HCT116 (cell line): ENCODE measurements at regions not wholly inside any gene's neighbourhood (a gene's known extent, or its start where the extent isn't known, plus 50 kb on each side); places are given as distances from the start of the nearest gene placed in this dataset.

ENCODE experiments used
- ATAC-seq: fragments of 200-7000 bp; cut with Tn5 transposase; 2 replicates; pipeline ENCODE4 v1.9.1; 2020; ENCODE audit warnings: mild to moderate bottlenecking, moderate library complexity
- BruUV-seq: library from RNA; stranded (reverse); fragments of 400-500 nt; replicated peaks from 2 replicates; lab custom pipeline; 2021; lab: Mats Ljungman, UMichigan
- CTCF ChIA-PET: fragments of 300-600 bp; sonication (Branson Sonifier 250); formaldehyde crosslinking; loops from one replicate; lab custom pipeline; 2021; ENCODE audit warnings: antibody characterized with exemption; lab: Charles Lee
- POLR2A ChIA-PET: fragments of 300-600, 350-600 bp; sonication (Branson Sonifier 250); formaldehyde crosslinking; loops from one replicate; lab custom pipeline; 2021; ENCODE audit warnings: antibody characterized with exemption; lab: Charles Lee
- RAD21 ChIA-PET, 2 experiments: fragments of 300-600 bp; sonication (Branson Sonifier 250); formaldehyde crosslinking; loops; one replicate each; lab custom pipeline; 2023; ENCODE audit warnings: low total read pairs in 2 of 2; ENCODE audit not compliant: uncharacterized antibody in 2 of 2, unreplicated experiment in 2 of 2, low non-redundant PET in 1 of 2; lab: Charles Lee
- DNase-seq: peaks from one replicate; pipeline ENCODE4 v3.0.0-alpha.2; 2010; ENCODE audit warnings: low read depth, low spot score
- H2AFZ ChIP-seq: fragments of 200-600 bp; shearing (Covaris generic), sonication (generic); 2 replicates; pipeline ENCODE4 v1.6.1; 2017; ENCODE audit warnings: low read depth, mixed run types, mixed read lengths, antibody characterized with exemption, low read length; ENCODE audit not compliant: poor library complexity, severe bottlenecking
- H3K27ac ChIP-seq: 2 replicates; pipeline ENCODE4 v1.5.1; 2012; ENCODE audit warnings: low read depth, low read length
- H3K27me3 ChIP-seq: fragments of 200-600 bp; sonication (generic); 2 replicates; pipeline ENCODE4 v1.6.1; 2016; ENCODE audit warnings: mixed run types, low read length, mixed read lengths; ENCODE audit not compliant: insufficient read depth
- H3K36me3 ChIP-seq, 2 experiments: fragments of 200-500 bp in 1 of 2; fragments of 200-600 bp in 1 of 2; sonication (Bioruptor generic) in 1 of 2; sonication (generic) in 1 of 2; 2 replicates each; pipeline versions ENCODE4 v1.5.1 to v1.6.1; 2014 to 2016; ENCODE audit warnings: low read length in 2 of 2, inconsistent platforms in 1 of 2, mixed read lengths in 1 of 2, mixed run types in 1 of 2; ENCODE audit not compliant: insufficient read depth in 2 of 2, control insufficient read depth in 1 of 2
- H3K4me1 ChIP-seq, 2 experiments: fragments of 200-600 bp in 1 of 2; sonication (generic) in 1 of 2; 2 replicates each; pipeline versions ENCODE4 v1.5.1 to v1.6.1; 2012 to 2017; ENCODE audit warnings: low read length in 2 of 2, inconsistent platforms in 1 of 2, mild to moderate bottlenecking in 1 of 2, mixed read lengths in 1 of 2, mixed run types in 1 of 2, moderate library complexity in 1 of 2; ENCODE audit not compliant: insufficient read depth in 2 of 2, control insufficient read depth in 1 of 2
- H3K4me2 ChIP-seq: fragments of 200-600 bp; sonication (generic); 2 replicates; pipeline ENCODE4 v1.6.1; 2017; ENCODE audit warnings: mixed run types, low read length, mixed read lengths
- H3K4me3 ChIP-seq, 2 experiments: fragments of 200-600 bp in 1 of 2; sonication (generic) in 1 of 2; replicated peaks in 1 of 2; 2 replicates each; pipeline ENCODE4 v1.5.1; 2011 to 2016; ENCODE audit warnings: low read length in 2 of 2, control low read depth in 1 of 2, low read depth in 1 of 2, mild to moderate bottlenecking in 1 of 2, mixed read lengths in 1 of 2, mixed run types in 1 of 2
- H3K79me2 ChIP-seq: fragments of 200-600 bp; sonication (generic); 2 replicates; pipeline ENCODE4 v1.6.1; 2017; ENCODE audit warnings: mild to moderate bottlenecking, mixed run types, low read length, moderate library complexity, mixed read lengths; ENCODE audit not compliant: insufficient read depth
- H3K9ac ChIP-seq: fragments of 200-600 bp; sonication (generic); 2 replicates; pipeline ENCODE4 v1.6.1; 2016; ENCODE audit warnings: low read length, mixed read lengths
- H3K9me2 ChIP-seq: fragments of 200-600 bp; sonication (generic), shearing (Covaris generic); 2 replicates; pipeline ENCODE4 v1.6.1; 2017; ENCODE audit warnings: mixed run types, mild to moderate bottlenecking, moderate library complexity; ENCODE audit not compliant: insufficient read depth
- H3K9me3 ChIP-seq, 2 experiments: fragments of 200-500 bp in 1 of 2; fragments of 200-600 bp in 1 of 2; sonication (Bioruptor generic) in 1 of 2; sonication (generic) in 1 of 2; 2 replicates each; pipeline ENCODE4 v1.6.1; 2014 to 2017; ENCODE audit warnings: low read length in 2 of 2, mixed read lengths in 2 of 2, inconsistent platforms in 1 of 2, low read depth in 1 of 2, mild to moderate bottlenecking in 1 of 2, mixed run types in 1 of 2, moderate library complexity in 1 of 2; ENCODE audit not compliant: control insufficient read depth in 1 of 2, insufficient read depth in 1 of 2
- H4K20me1 ChIP-seq: fragments of 200-600 bp; sonication (generic), shearing (Covaris generic); 2 replicates; pipeline ENCODE4 v1.6.1; 2017; ENCODE audit warnings: mixed run types, mild to moderate bottlenecking, moderate library complexity; ENCODE audit not compliant: insufficient read depth
- CBX3 ChIP-seq: IDR thresholded peaks from 2 replicates; pipeline ENCODE4 v1.6.1; 2012; ENCODE audit warnings: low read depth
- CEBPB ChIP-seq: IDR thresholded peaks from 2 replicates; pipeline ENCODE4 v1.6.1; 2012; ENCODE audit warnings: low read depth
- CTCF ChIP-seq, 3 experiments: fragments of 200-600 bp in 1 of 3; sonication (generic) in 1 of 3; IDR thresholded peaks in 2 of 3; conservative IDR thresholded peaks in 1 of 3; 2 replicates each; pipeline ENCODE4 v1.5.1; 2012 to 2017; ENCODE audit warnings: low read depth in 2 of 3, low read length in 2 of 3, antibody characterized with exemption in 1 of 3, borderline replicate concordance in 1 of 3, control low read depth in 1 of 3, mild to moderate bottlenecking in 1 of 3, mixed read lengths in 1 of 3, mixed run types in 1 of 3, moderate library complexity in 1 of 3; ENCODE audit not compliant: insufficient read depth in 1 of 3
- EGR1 ChIP-seq: IDR thresholded peaks from 2 replicates; pipeline ENCODE4 v1.6.1; 2012; ENCODE audit warnings: low read depth
- EZH2 ChIP-seq: fragments of 200-600 bp; sonication (generic); IDR thresholded peaks from 2 replicates; pipeline ENCODE4 v1.6.1; 2017; ENCODE audit warnings: antibody characterized with exemption, mixed run types
- EZH2phosphoT487 ChIP-seq: fragments of 200-600 bp; IDR thresholded peaks from 2 replicates; pipeline ENCODE4 v1.6.1; 2018; ENCODE audit warnings: antibody characterized with exemption, borderline replicate concordance
- MAX ChIP-seq: IDR thresholded peaks from 2 replicates; pipeline ENCODE4 v1.6.1; 2012
- POLR2A ChIP-seq: IDR thresholded peaks from 2 replicates; pipeline ENCODE4 v1.7.0; 2011; ENCODE audit warnings: borderline replicate concordance; ENCODE audit not compliant: insufficient read depth, insufficient read length; ENCODE audit errors: extremely low read depth
- POLR2AphosphoS5 ChIP-seq: IDR thresholded peaks from 2 replicates; pipeline ENCODE4 v1.6.1; 2011; ENCODE audit warnings: mild to moderate bottlenecking, low read depth, low read length, moderate library complexity
- TCF7L2 ChIP-seq: IDR thresholded peaks from 2 replicates; pipeline ENCODE4 v1.7.0; 2011; ENCODE audit warnings: borderline replicate concordance, inconsistent platforms; ENCODE audit not compliant: insufficient read depth, insufficient read length; ENCODE audit errors: extremely low read depth
- ZBTB33 ChIP-seq: IDR thresholded peaks from 2 replicates; pipeline ENCODE4 v1.6.1; 2011; ENCODE audit warnings: mild to moderate bottlenecking, low read length, moderate library complexity; ENCODE audit not compliant: insufficient replicate concordance; ENCODE audit errors: extremely low read depth
- ZNF274 ChIP-seq: fragments of 200-500 bp; sonication (Bioruptor generic); IDR thresholded peaks from 2 replicates; pipeline ENCODE4 v1.6.1; 2014; ENCODE audit warnings: mild to moderate bottlenecking, low read depth, low read length, inconsistent platforms
- intact Hi-C: fragments of 100-400 bp; cut with micrococcal nuclease; formaldehyde crosslinking; loops from 2 replicates; pipeline ENCODE4 v1.10.0; 2022

GRCh38 chr12:128111333-128111732 lies 155.6 kb upstream of the TMEM132C start:
- ChIA-PET RAD21 (no interaction called here), POLR2A (no interaction called here), CTCF (no interaction called here)
- no peak overlapping the region for H3K9ac ChIP-seq
- BruUV-seq: no TSS peak
- H3K4me2 ChIP-seq: no peak overlapping the region
- no peak overlapping the region for H3K27ac ChIP-seq
- ATAC-seq: no peak
- no peak overlapping the region for H2AFZ ChIP-seq
- H4K20me1 ChIP-seq: no peaks in the 10 kb centered on the region
- no peak for DNase-seq
- H3K9me3 ChIP-seq: peaks cover 0 to 18% of the 10 kb centered on the region in 2 experiments; a peak in 2 of 4 replicates
- H3K79me2 ChIP-seq: no peaks in the 10 kb centered on the region
- TF ChIP-seq CTCF (IDR thresholded peaks at IDR 0.05 in 2 of 3, conservative IDR thresholded peaks at IDR 0.05 in 1 of 3; ENCODE audit: borderline replicate concordance in 1 of 3, insufficient read depth in 1 of 3, low read depth in 2 of 3, low read length in 2 of 3) (no peak), ZNF274 (no peak), TCF7L2 (no peak), MAX (no peak), CBX3 (no peak), EZH2phosphoT487 (no peak), POLR2A (no peak), EGR1 (no peak), CEBPB (no peak), EZH2 (no peak), POLR2AphosphoS5 (no peak), ZBTB33 (no peak)
- H3K9me2 ChIP-seq: no peaks in the 10 kb centered on the region
- no peaks in the 10 kb centered on the region for H3K4me1 ChIP-seq
- H3K4me3 ChIP-seq: no peak overlapping the region
- H3K27me3 ChIP-seq: no peaks in the 10 kb centered on the region
- intact Hi-C loops: no loop called here
- no peaks in the 10 kb centered on the region for H3K36me3 ChIP-seq
